GM12878 (cell line): ENCODE measurements at regions not wholly inside any gene's neighbourhood (a gene's known extent, or its start where the extent isn't known, plus 50 kb on each side); places are given as distances from the start of the nearest gene placed in this dataset.

Experiments used
- ATAC-seq: fragments of 200-7000 bp; cut with Tn5 transposase; 3 replicates; pipeline ENCODE4 v1.9.1; 2020; ENCODE audit warnings: mild to moderate bottlenecking, moderate library complexity
- BruUV-seq: library from RNA; stranded (reverse); fragments of 400-500 nt; replicated peaks from 2 replicates; lab custom pipeline; 2021; lab: Mats Ljungman, UMichigan
- CTCF ChIA-PET: fragments of 300-600 bp; sonication (Branson Sonifier 250); formaldehyde crosslinking; extraction: SDS; loops from one replicate; lab custom pipeline; 2021; ENCODE audit warnings: inconsistent platforms; lab: Yijun Ruan, JAX
- POLR2A ChIA-PET: fragments of 350-600 bp; formaldehyde crosslinking; extraction: SDS; loops from one replicate; lab custom pipeline; 2021; ENCODE audit warnings: inconsistent platforms; lab: Charles Lee
- RAD21 ChIA-PET: fragments of 300-600 bp; sonication (Branson Sonifier 250); formaldehyde crosslinking; loops from one replicate; lab custom pipeline; 2023; ENCODE audit warnings: antibody characterized with exemption; ENCODE audit not compliant: unreplicated experiment; lab: Charles Lee
- SMC1A ChIA-PET: fragments of 300-600 bp; sonication (Branson Sonifier 250); formaldehyde crosslinking; loops from one replicate; lab custom pipeline; 2023; ENCODE audit not compliant: unreplicated experiment, uncharacterized antibody; lab: Charles Lee
- DNase-seq: peaks from one replicate; pipeline ENCODE4 v3.0.0-alpha.2; 2011; ENCODE audit warnings: low read depth, low spot score
- FAIRE-seq: peaks from 3 replicates; lab custom pipeline; 2011; peaks lifted over from hg19 to GRCh38; lab: Jason Lieb, UNC
- H2AFZ ChIP-seq: 2 replicates; pipeline ENCODE4 v1.6.0; 2011; ENCODE audit warnings: low read depth, low read length, control low read depth; ENCODE audit not compliant: control insufficient read depth
- H3K27ac ChIP-seq: 2 replicates; pipeline ENCODE4 v1.5.1; 2011; ENCODE audit warnings: control low read depth; ENCODE audit not compliant: control insufficient read depth, insufficient read depth
- H3K27me3 ChIP-seq, 2 experiments: replicated peaks in 1 of 2; 2 replicates each; pipeline versions ENCODE4 v1.6.0 to v1.6.1; 2011; ENCODE audit warnings: low read length in 1 of 2; ENCODE audit not compliant: control insufficient read depth in 2 of 2, insufficient read depth in 2 of 2
- H3K36me3 ChIP-seq, 2 experiments: 2 replicates each; pipeline ENCODE4 v1.5.1; 2011; ENCODE audit warnings: low read length in 1 of 2; ENCODE audit not compliant: control insufficient read depth in 2 of 2, insufficient read depth in 2 of 2
- H3K4me1 ChIP-seq: 2 replicates; pipeline ENCODE4 v1.6.1; 2011; ENCODE audit warnings: mild to moderate bottlenecking, low read length, moderate library complexity, mixed read lengths; ENCODE audit not compliant: control insufficient read depth, insufficient read depth
- H3K4me2 ChIP-seq: 2 replicates; pipeline ENCODE4 v1.6.0; 2011; ENCODE audit warnings: control low read depth; ENCODE audit not compliant: control insufficient read depth, insufficient read depth
- H3K4me3 ChIP-seq: fragments of 200-600 bp; sonication (generic); 2 replicates; pipeline ENCODE4 v1.5.1; 2016
- H3K79me2 ChIP-seq: 2 replicates; pipeline ENCODE4 v1.6.0; 2011; ENCODE audit warnings: low read length; ENCODE audit not compliant: control insufficient read depth, insufficient read depth
- H3K9ac ChIP-seq: 2 replicates; pipeline ENCODE4 v1.8.0; 2011; ENCODE audit warnings: low read length, control low read depth, mixed read lengths; ENCODE audit not compliant: control insufficient read depth, insufficient read depth
- H3K9me3 ChIP-seq: replicated peaks from 3 replicates; pipeline ENCODE4 v1.5.1; 2011; ENCODE audit warnings: mild to moderate bottlenecking, low read length; ENCODE audit not compliant: control insufficient read depth, insufficient read depth
- H4K20me1 ChIP-seq: 2 replicates; pipeline ENCODE4 v1.6.0; 2011; ENCODE audit not compliant: control insufficient read depth, insufficient read depth
- BRCA1 ChIP-seq: IDR thresholded peaks from 2 replicates; pipeline ENCODE4 v1.6.1; 2011; ENCODE audit warnings: low read depth, low read length, improper control_type of control experiment
- ELK1 ChIP-seq: IDR thresholded peaks from 2 replicates; pipeline ENCODE4 v1.6.1; 2012; ENCODE audit warnings: low read depth, low read length, improper control_type of control experiment
- EP300 ChIP-seq, 2 experiments: fragments of 150-350 bp in 1 of 2; IDR thresholded peaks; 2 replicates each; pipeline ENCODE4 v1.6.1; 2011 to 2012; ENCODE audit warnings: low read depth in 2 of 2, low read length in 2 of 2, borderline replicate concordance in 1 of 2, improper control_type of control experiment in 1 of 2, inconsistent platforms in 1 of 2; ENCODE audit not compliant: control insufficient read depth in 1 of 2
- NFIC ChIP-seq: IDR thresholded peaks from 2 replicates; pipeline ENCODE4 v1.6.1; 2012; ENCODE audit warnings: low read depth, mild to moderate bottlenecking, inconsistent platforms, low read length, moderate library complexity
- ZSCAN29 ChIP-seq: fragments of 450-650 bp; IDR thresholded peaks from 2 replicates; pipeline ENCODE4 v1.6.1; 2017; ENCODE audit warnings: mild to moderate bottlenecking, moderate library complexity
- WGBS: methylation state at CpG from one replicate; pipeline ENCODE4 v1.1.6; 2016; ENCODE audit warnings: low lambda C conversion rate; ENCODE audit not compliant: insufficient replicate concordance, insufficient coverage; ENCODE audit errors: missing lambda C conversion rate; 5-methylcytosine and 5-hydroxymethylcytosine counted together
- in situ Hi-C: fragments of 300-500 bp; cut with MboI; formaldehyde crosslinking; loops from 9 replicates; pipeline ENCODE4 v1.14.3; 2018; ENCODE audit warnings: mixed read lengths
- intact Hi-C: fragments of 100-400 bp; cut with micrococcal nuclease; formaldehyde crosslinking; loops from one replicate; pipeline ENCODE4 v1.14.2; 2022; ENCODE audit not compliant: unreplicated experiment

GRCh38 chr12:19744705-19745218 is 305.5 kb downstream of the AEBP2 start:
- intact Hi-C loops, result loop anchor here (5.0 kb wide), 2 partner anchors 148 to 478 kb away; no protein-coding TSS in a partner anchor
- ATAC-seq, result no peak
- Histone ChIP-seq H3K4me1 (no peaks in the 10 kb centered on the region), H3K9ac (no peak overlapping the region), H3K79me2 (no peaks in the 10 kb centered on the region), H3K4me3 (no peak overlapping the region), H3K4me2 (no peak overlapping the region), H3K36me3 (no peaks in the 10 kb centered on the region), H3K9me3 (no peaks in the 10 kb centered on the region), H4K20me1 (no peaks in the 10 kb centered on the region), H3K27me3 (no peaks in the 10 kb centered on the region), H3K27ac (no peak overlapping the region), H2AFZ (no peak overlapping the region)
- no peak for FAIRE-seq
- no TSS peak for BruUV-seq
- ChIA-PET RAD21 (no interaction called here), CTCF (no interaction called here), SMC1A (interaction anchor here (0.9 kb wide), 1 partner anchor 15 kb away, joined by 3 read pairs; no protein-coding TSS in a partner anchor), POLR2A (no interaction called here)
- no peak for TF ChIP-seq BRCA1
- TF ChIP-seq EP300 (IDR thresholded peaks at IDR 0.05; ENCODE audit: borderline replicate concordance in 1 of 2, control insufficient read depth in 1 of 2, low read depth in 2 of 2, low read length in 2 of 2), result no peak
- in situ Hi-C loops, result loop anchor here (25.0 kb wide), 1 partner anchor 843 kb away; no protein-coding TSS in a partner anchor
- 44% methylated on average over 4 of the region's 4 CpGs for WGBS
- DNase-seq, result no peak

- 5% methylated on average over 4 of the region's 4 CpGs for WGBS
- Histone ChIP-seq H3K4me2 (no peak overlapping the region), H3K4me3 (no peak overlapping the region), H3K36me3 (no peaks in the 10 kb centered on the region), H2AFZ (no peak overlapping the region), H3K9me3 (no peaks in the 10 kb centered on the region), H3K4me1 (no peaks in the 10 kb centered on the region), H3K9ac (no peak overlapping the region), H3K27me3 (no peaks in the 10 kb centered on the region), H3K27ac (no peak overlapping the region), H3K79me2 (no peaks in the 10 kb centered on the region), H4K20me1 (no peaks in the 10 kb centered on the region)
- POLR2A ChIA-PET, result no interaction called here
- intact Hi-C loops, result no loop called here
- RAD21 ChIA-PET, result interaction anchor here (1.4 kb wide), 1 partner anchor 9 kb away, joined by 5 read pairs; no protein-coding TSS in a partner anchor
- CTCF ChIA-PET, result interaction anchor here (0.6 kb wide), 1 partner anchor 474 kb away, joined by 3 read pairs; no protein-coding TSS in a partner anchor
- no peak for TF ChIP-seq ELK1
- TF ChIP-seq ZSCAN29, result no peak
- no peak for TF ChIP-seq NFIC
- in situ Hi-C loops, result loop anchor here (25.0 kb wide), 1 partner anchor 841 kb away; no protein-coding TSS in a partner anchor
- DNase-seq, result no peak
- SMC1A ChIA-PET, result interaction anchor here (1.4 to 3.6 kb wide), 2 partner anchors 11 to 159 kb away, joined by 3 to 16 read pairs; no protein-coding TSS in a partner anchor
- FAIRE-seq, result no peak
- no TSS peak for BruUV-seq
- no peak for ATAC-seq
Measured at GRCh38 chr12:19746471-19746870, 307.2 kb downstream of the AEBP2 start.
